Pancreas (tissue), 10 donors: ENCODE measurements at regions not wholly inside any gene's neighbourhood (a gene's known extent, or its start where the extent isn't known, plus 50 kb on each side); places are given as distances from the start of the nearest gene placed in this dataset.

Experiments used
- ATAC-seq, 4 donors: fragments of 200-7000 bp; cut with Tn5 transposase; one replicate each; pipeline versions ENCODE4 v1.8.0 to v1.9.1; 2020; ENCODE audit warnings: mild to moderate bottlenecking in 4 of 4, moderate library complexity in 4 of 4
- DNase-seq, 6 donors: peaks; one replicate each; pipeline ENCODE4 v3.0.0-alpha.2; 2020
- FAIRE-seq: peaks from 2 replicates; lab custom pipeline; 2012; peaks lifted over from hg19 to GRCh38; lab: Jason Lieb, UNC
- H3K27ac ChIP-seq, 4 donors: fragments of 200-600 bp; sonication (generic); 1 replicate in 3 of 4; 2 replicates in 1 of 4; pipeline versions ENCODE4 v1.5.0 to v1.8.0; 2020
- H3K27me3 ChIP-seq, 4 donors: fragments of 200-600 bp; one replicate each; pipeline ENCODE4 v1.8.0; 2021
- H3K36me3 ChIP-seq, 3 donors: fragments of 200-600 bp; sonication (generic) in 1 of 3; one replicate each; pipeline versions ENCODE4 v1.5.0 to v1.8.0; 2020 to 2021
- H3K4me1 ChIP-seq, 3 donors: fragments of 200-600 bp; one replicate each; pipeline ENCODE4 v1.8.0; 2021
- H3K4me3 ChIP-seq, 4 donors: fragments of 200-600 bp; sonication (generic) in 2 of 4; one replicate each; pipeline versions ENCODE4 v1.5.0 to v1.8.0; 2020 to 2021
- H3K9me3 ChIP-seq, 4 donors: fragments of 200-600 bp; one replicate each; pipeline ENCODE4 v1.8.0; 2021
- WGBS, 2 donors: extraction: QIAGEN DNeasy Blood & Tissue Kit; methylation state at CpG; one replicate each; pipeline ENCODE4 v1.1.7; 2013; 5-methylcytosine and 5-hydroxymethylcytosine counted together
- intact Hi-C, 3 donors: fragments of 100-400 bp; cut with DNase I; formaldehyde crosslinking; loops; one replicate each; pipeline versions ENCODE4 v1.11.1 to v1.14.2; 2022
- TF ChIP-seq, protein P1 (sequence below), 4 donors: fragments of 200-600 bp; sonication (generic) in 3 of 4; IDR thresholded peaks; one replicate each; pipeline versions ENCODE4 v1.5.0 to v1.8.0; 2021; ENCODE audit warnings: antibody characterized with exemption in 4 of 4
- donor health status: healthy with polysubstance abuse.
- donor health status: DM: no; HTN: no; CAD: no; lungs with moderate emphysema.
- donor health status: DM: no; HTN: no; CAD: no.
- donor health status: control.
- donor health status: control.
- donor health status: Bipolar disorder and iron deficiency.
- donor health status: DM: yes; HTN: yes; CAD: no.
- donor health status: DM: no; HTN: no; CAD: no.
- donor health status: DM: no; HTN: no; CAD: no.
- donor health status: DM: yes; HTN: yes; CAD: no.

DNA sequence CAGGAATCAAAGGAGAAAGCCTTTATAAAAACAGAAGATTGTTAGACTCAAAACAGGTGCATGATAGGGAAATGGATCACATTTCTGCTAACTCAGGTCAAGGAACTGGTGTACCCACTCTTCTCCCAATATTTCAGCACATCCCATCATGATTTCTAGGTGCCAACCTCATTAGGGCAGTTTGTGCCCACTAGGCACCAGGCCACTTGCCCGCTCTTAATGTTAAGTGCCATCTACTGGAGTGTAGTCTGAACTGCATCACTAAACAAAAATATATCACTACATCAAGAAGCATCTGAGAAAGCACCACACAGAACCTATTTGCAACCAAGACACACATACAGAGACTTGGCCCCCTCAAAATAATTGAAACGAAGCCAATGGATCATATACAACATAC, 140.4 kb upstream of the GRID2 start:
- TF ChIP-seq, protein P1, sequence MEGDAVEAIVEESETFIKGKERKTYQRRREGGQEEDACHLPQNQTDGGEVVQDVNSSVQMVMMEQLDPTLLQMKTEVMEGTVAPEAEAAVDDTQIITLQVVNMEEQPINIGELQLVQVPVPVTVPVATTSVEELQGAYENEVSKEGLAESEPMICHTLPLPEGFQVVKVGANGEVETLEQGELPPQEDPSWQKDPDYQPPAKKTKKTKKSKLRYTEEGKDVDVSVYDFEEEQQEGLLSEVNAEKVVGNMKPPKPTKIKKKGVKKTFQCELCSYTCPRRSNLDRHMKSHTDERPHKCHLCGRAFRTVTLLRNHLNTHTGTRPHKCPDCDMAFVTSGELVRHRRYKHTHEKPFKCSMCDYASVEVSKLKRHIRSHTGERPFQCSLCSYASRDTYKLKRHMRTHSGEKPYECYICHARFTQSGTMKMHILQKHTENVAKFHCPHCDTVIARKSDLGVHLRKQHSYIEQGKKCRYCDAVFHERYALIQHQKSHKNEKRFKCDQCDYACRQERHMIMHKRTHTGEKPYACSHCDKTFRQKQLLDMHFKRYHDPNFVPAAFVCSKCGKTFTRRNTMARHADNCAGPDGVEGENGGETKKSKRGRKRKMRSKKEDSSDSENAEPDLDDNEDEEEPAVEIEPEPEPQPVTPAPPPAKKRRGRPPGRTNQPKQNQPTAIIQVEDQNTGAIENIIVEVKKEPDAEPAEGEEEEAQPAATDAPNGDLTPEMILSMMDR (IDR thresholded peaks at IDR 0.05), result no peak
- no peaks in the 10 kb centered on the region for H3K4me1 ChIP-seq
- FAIRE-seq (no peak), DNase-seq (no peak), ATAC-seq (no peak)
- no peaks in the 10 kb centered on the region for H3K36me3 ChIP-seq
- H3K27me3 ChIP-seq, result no peaks in the 10 kb centered on the region
- no peaks in the 10 kb centered on the region for H3K9me3 ChIP-seq
- no peak overlapping the region for H3K27ac ChIP-seq
- no peak overlapping the region for H3K4me3 ChIP-seq
- WGBS, 2 donors, result 67 to 73% methylated on average over 2 of the region's 2 CpGs
- intact Hi-C loops, result no loop called here

DNA sequence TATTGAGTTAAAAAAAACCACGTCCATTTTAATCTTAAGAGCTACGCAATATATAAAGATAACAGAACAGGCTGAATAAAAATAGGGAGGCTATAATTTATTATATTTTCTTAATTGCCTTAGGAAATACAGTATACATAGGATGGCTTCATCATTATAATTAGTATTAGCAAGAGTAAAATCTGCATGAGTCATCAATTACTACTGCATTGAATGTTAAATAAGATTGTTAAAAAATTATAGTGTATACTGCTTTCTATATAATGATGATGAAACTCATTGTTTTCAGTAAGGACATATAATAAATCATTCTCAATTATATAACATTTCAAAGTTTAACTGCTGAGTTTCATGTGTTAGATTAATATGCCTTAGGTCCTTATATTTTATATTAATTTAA, 133.4 kb upstream of the GRID2 start:
- no peaks in the 10 kb centered on the region for H3K9me3 ChIP-seq
- FAIRE-seq (no peak), DNase-seq (no peak), ATAC-seq (no peak)
- no peaks in the 10 kb centered on the region for H3K27me3 ChIP-seq
- no peaks in the 10 kb centered on the region for H3K4me1 ChIP-seq
- 71 to 76% methylated on average over 2 of the region's 2 CpGs for WGBS, 2 donors
- H3K4me3 ChIP-seq, result no peak overlapping the region
- intact Hi-C loops, result no loop called here
- no peaks in the 10 kb centered on the region for H3K36me3 ChIP-seq
- H3K27ac ChIP-seq, result no peak overlapping the region
- TF ChIP-seq, protein P1 (IDR thresholded peaks at IDR 0.05), result no peak

DNA sequence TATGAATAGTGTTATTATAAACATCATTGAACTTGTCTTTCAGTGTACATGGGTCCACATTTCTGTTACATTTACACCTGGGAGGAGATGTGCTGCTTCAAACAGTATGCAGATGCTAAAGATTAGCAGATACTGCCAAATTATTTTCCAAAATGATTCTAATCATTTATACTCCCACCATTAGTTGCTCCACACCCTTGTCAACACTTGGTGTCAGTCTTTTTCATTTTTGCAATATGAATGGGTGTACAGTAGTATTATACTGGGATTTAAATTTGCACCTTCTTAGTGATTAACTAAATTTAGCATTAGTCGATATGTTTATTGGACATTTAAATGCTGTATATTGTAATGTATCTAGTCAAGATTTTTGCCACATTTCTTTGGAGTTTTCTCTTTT, 131.6 kb upstream of the GRID2 start:
- no peaks in the 10 kb centered on the region for H3K27me3 ChIP-seq
- no peak for FAIRE-seq
- no peak for ATAC-seq
- DNase-seq, result no peak
- intact Hi-C loops, result no loop called here
- no peaks in the 10 kb centered on the region for H3K9me3 ChIP-seq
- no peak overlapping the region for H3K27ac ChIP-seq
- TF ChIP-seq, protein P1 (IDR thresholded peaks at IDR 0.05), result no peak
- H3K36me3 ChIP-seq, result no peaks in the 10 kb centered on the region
- 83 to 91% methylated on average over 1 of the region's 1 CpG for WGBS, 2 donors
- no peaks in the 10 kb centered on the region for H3K4me1 ChIP-seq
- H3K4me3 ChIP-seq, result no peak overlapping the region

DNA sequence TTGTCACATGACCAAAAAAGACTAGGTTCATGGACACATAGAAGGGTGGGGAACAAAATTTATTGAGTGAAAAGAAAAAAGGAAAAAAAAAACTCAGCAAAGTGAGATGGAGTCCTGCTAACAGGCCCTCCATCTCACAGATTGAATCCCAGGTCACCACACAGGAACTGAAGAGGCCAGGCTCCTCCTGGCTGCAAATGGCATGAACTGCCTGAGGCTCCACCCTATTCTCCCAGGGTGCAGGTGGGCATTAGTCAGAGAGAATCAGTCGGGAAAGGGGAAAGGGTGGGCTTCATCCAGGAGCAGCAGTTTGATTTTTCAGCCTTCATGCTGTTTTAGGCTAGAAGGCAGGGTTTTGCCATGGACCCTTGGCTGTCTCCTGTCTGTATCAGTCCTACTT, 128.5 kb upstream of the GRID2 start:
- H3K9me3 ChIP-seq, result no peaks in the 10 kb centered on the region
- H3K27me3 ChIP-seq, result no peaks in the 10 kb centered on the region
- H3K27ac ChIP-seq, result no peak overlapping the region
- FAIRE-seq (no peak), ATAC-seq (no peak), DNase-seq (no peak)
- no peaks in the 10 kb centered on the region for H3K36me3 ChIP-seq
- H3K4me3 ChIP-seq, result no peak overlapping the region
- intact Hi-C loops, result no loop called here
- 29 to 42% methylated on average over 1 of the region's 1 CpG for WGBS, 2 donors
- no peaks in the 10 kb centered on the region for H3K4me1 ChIP-seq
- TF ChIP-seq, protein P1 (IDR thresholded peaks at IDR 0.05), result no peak

DNA sequence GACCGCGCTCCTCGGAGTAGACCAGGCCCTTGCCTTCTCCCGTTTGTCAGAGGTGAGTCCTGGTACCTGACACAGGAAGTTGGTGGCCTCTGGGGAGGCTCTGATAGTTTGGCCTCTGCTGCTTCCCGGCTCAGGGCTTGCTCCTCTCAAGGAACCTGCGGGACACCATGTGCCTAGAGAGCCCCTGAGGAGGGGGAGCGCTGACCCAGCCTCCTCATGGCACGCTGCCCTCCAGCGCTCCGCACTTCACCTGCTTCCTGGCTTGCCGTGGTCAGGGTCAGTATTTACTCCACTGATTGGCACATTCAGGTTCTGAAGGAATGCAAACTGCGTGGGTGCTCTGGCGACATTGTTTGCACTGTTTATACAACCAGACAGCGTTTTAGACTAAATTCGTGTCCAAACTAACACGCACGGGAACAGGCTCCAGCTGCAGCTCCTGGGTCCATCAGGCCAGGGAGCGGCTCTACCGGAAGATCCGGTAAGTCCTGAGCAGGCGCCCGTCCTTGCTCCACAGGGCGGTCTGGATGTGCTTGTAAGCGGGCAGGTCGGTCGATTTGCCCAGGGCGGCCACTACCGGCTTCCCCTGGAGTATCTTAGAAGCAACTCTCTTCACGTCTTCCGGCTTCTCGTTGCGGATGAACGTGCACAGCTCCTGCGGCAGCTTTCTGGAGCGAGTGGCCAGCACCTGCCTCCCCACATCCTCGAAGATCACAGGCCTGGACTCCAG, 121.6 kb upstream of the GRID2 start:
- ATAC-seq (no peak), FAIRE-seq (no peak), DNase-seq (peak in 1 of 6 donors; percentile 65)
- Histone ChIP-seq H3K4me3 (no peak overlapping the region), H3K36me3 (no peaks in the 10 kb centered on the region), H3K27ac (no peak overlapping the region), H3K27me3 (no peaks in the 10 kb centered on the region), H3K9me3 (no peaks in the 10 kb centered on the region), H3K4me1 (no peaks in the 10 kb centered on the region)
- intact Hi-C loops, result no loop called here
- TF ChIP-seq, protein P1 (IDR thresholded peaks at IDR 0.05), result no peak
- WGBS, 2 donors, result 93 to 95% methylated on average over 36 of the region's 36 CpGs
